ENCODE measurements at regions not wholly inside any gene's neighbourhood (a gene's known extent, or its start where the extent isn't known, plus 50 kb on each side); places are given as distances from the start of the nearest gene placed in this dataset.

GRCh38 chr9:130780865-130781504 lies 54.1 kb upstream of the ABL1 start:
- DNase-seq (ENCODE audit: low read depth in 4 of 4, low spot score in 3 of 4) = peak in 2 of 4 donors; percentile 32 to 54

- no peak for DNase-seq (ENCODE audit: low read depth in 4 of 4, low spot score in 3 of 4)
These were observed 53.5 kb upstream of the ABL1 start for GRCh38 chr9:130781569-130781968.

- DNase-seq (ENCODE audit: low read depth in 4 of 4, low spot score in 3 of 4) = no peak
These were observed 52.0 kb upstream of the ABL1 start for GRCh38 chr9:130782886-130783530.

GRCh38 chr9:130785053-130785452 lies 50.0 kb upstream of the ABL1 start:
- no peak for DNase-seq (ENCODE audit: low read depth in 4 of 4, low spot score in 3 of 4)

All from right renal pelvis (tissue), 4 donors.